LNCAP (cell line): ENCODE measurements at regions not wholly inside any gene's neighbourhood (a gene's known extent, or its start where the extent isn't known, plus 50 kb on each side); places are given as distances from the start of the nearest gene placed in this dataset.

Experiments
- TF ChIP-seq, protein P1 (sequence below): fragments of 450-650 bp; IDR thresholded peaks from 2 replicates; pipeline ENCODE4 v1.5.1; 2017; ENCODE audit warnings: mild to moderate bottlenecking

DNA sequence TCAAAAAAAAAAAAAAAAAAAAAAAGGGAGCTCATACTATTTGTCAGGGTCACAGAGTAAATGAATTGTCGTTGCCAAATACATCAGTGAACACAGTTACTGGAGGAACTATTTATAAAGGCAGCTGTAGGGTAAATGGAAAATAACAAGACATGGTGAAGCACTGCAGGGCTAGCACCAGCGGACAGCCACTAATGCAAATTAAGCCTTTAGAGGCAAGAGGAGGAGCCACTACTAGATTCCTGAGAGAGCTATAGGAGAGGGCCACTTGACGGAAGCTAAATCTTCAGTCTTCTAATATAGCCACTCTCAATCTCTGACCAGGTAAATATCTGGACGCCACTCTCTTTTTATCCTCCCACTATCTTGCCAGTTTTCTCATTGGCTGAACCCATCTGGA, 801.2 kb upstream of the GOT2 start:
- TF ChIP-seq, protein P1, sequence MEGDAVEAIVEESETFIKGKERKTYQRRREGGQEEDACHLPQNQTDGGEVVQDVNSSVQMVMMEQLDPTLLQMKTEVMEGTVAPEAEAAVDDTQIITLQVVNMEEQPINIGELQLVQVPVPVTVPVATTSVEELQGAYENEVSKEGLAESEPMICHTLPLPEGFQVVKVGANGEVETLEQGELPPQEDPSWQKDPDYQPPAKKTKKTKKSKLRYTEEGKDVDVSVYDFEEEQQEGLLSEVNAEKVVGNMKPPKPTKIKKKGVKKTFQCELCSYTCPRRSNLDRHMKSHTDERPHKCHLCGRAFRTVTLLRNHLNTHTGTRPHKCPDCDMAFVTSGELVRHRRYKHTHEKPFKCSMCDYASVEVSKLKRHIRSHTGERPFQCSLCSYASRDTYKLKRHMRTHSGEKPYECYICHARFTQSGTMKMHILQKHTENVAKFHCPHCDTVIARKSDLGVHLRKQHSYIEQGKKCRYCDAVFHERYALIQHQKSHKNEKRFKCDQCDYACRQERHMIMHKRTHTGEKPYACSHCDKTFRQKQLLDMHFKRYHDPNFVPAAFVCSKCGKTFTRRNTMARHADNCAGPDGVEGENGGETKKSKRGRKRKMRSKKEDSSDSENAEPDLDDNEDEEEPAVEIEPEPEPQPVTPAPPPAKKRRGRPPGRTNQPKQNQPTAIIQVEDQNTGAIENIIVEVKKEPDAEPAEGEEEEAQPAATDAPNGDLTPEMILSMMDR: no peak

DNA sequence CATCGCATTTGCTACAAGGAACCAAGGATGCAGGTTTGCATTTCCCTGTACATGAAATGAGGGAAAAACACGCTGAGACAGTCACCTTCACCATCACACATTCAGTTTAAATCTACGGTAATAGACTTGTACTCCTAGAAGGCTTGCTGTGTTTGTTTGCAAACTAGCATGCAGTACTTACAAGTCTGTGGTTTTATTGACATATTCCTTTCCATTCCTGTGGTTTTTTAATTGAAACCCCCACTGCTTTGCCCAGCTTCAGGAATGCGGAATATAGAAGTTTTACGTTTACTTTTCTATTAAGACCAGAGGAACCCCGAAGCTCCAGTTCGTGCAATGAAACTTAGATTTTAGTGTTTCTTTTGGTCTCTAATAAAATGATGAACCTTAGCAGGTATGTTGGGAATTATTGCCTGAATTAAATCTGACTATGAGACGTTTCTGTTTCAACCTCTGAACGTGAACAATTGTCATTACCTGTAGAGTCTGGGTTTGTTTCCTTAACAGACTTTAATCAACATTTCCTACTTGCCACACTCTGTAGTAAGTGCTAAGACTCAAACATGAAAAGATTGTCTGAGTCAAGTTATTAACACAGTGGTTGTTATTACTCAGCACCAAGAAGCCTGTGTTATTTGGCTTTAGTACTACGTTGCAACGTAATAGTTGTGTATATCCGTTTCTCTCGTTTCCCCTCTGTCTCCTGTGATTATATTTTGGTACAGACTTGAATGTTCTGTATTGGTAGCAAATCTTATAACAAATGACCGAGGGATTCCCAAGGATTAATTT, 793.3 kb upstream of the GOT2 start:
- TF ChIP-seq, protein P1: no peak

DNA sequence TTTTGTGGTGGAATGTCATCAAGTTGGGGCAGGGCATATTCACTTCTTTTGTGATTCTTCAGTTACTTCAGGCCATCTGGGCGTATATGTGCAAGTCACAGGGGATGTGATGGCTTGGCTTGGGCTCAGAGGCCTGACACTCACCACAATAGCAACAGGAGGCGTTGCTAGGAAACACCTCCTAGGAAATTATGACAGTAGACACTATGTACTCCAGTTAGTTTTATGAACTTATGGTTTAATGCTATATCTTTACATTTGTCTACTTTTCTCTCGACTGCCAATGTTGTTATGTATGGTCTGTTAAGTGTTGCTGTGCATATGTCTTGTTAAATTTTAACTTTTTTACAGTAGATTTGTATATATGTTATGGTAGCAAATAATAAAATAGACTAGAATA, 788.7 kb upstream of the GOT2 start:
- TF ChIP-seq, protein P1: no peak

DNA sequence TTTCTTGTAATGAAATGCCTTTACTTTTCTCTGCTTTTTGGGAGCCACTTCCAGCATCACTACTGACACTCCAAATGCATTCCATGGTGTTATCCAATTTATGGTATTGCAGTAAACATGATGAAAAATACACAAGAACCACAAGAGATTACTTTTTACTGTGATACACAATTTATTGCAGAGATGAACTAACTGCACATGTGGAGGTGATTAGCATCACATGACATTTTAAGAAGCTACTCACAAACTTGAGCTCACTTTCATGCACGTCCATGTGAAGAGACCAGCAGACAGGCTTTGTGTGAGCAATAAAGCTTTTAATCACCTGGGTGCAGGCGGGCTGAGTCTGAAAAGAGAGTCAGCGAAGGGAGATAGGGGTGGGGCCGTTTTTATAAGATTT, 780.5 kb upstream of the GOT2 start:
- TF ChIP-seq, protein P1: no peak

DNA sequence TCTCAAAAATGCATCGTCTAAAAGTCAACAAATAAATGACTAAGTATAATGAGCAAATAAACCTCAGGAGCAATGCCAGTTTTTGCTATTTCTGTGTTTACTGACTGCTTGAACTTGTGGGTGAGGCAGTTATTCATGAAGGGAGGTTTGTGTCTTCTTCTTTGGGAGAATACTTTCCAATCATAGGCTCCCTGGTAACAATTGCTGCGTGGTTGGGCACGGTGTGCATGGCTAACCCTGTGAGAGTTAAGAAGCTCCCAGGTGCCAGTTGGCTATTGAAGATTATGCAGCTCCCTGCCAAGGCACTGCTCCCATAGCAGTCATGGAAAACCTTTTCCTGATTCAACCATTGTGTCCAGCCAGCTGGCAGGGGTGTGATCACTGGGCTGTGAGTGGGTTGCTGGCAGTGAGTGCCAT, 775.9 kb upstream of the GOT2 start:
- TF ChIP-seq, protein P1: no peak

DNA sequence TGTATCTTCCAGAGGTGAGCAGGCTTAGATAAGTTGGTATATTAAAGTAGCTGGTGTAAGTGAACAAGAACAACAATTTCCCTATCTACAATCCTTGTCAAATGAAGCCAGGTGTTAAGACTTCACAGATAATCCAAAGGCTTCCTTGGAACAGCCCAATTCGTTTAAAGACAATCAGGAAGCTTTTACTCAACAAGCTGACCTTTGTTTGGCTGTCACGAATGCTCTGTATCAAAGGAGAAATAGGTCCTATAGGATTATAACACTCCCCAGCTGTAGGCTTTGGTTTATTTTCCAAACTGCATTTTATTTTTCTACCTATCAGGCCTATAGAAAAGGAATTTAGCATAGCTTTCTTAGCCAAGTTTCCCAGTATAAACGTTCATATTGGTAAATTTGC, 766.5 kb upstream of the GOT2 start:
- TF ChIP-seq, protein P1: no peak

DNA sequence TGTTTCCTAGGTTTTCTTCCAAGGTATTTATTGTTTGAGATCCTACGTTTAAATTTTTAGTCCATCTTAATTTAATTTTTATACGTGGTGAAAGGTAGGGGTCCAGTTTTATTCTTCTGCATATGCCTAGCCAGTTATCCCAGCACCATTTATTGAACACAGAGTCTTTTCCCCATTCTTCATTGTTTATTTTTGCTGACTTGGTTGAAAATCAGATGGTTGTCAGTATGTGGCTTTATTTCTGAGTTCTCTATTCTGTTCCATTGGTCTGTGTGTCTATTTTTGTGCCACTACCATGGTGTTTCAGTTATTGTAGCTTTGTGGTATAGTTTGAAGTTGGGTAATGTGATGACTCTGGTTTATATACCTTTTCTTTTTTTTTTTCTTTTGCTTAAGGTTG, 753.0 kb upstream of the GOT2 start:
- TF ChIP-seq, protein P1: no peak
